SK-N-SH treated with all-trans-retinoic acid at 6 μM for 48 hours (cell line): ENCODE measurements at regions not wholly inside any gene's neighbourhood (a gene's known extent, or its start where the extent isn't known, plus 50 kb on each side); places are given as distances from the start of the nearest gene placed in this dataset.

Source experiments
- ATAC-seq: fragments of 200-7000 bp; cut with Tn5 transposase; 3 replicates; pipeline ENCODE4 v1.9.1; 2020; ENCODE audit warnings: mild to moderate bottlenecking, moderate library complexity
- BACH2 ChIP-seq: fragments of 250-450 bp; sonication (Bioruptor Pico); IDR thresholded peaks from 2 replicates; pipeline ENCODE4 v1.9.0; 2021; ENCODE audit warnings: mild to moderate bottlenecking, borderline replicate concordance
- CSDC2 ChIP-seq: fragments of 250-450 bp; sonication (Bioruptor Pico); IDR thresholded peaks from 2 replicates; pipeline ENCODE4 v1.5.0; 2020; ENCODE audit warnings: mild to moderate bottlenecking, moderate library complexity
- CSRNP3 ChIP-seq: fragments of 250-450 bp; sonication (Bioruptor Pico); IDR thresholded peaks from 2 replicates; pipeline ENCODE4 v1.5.1; 2021; ENCODE audit warnings: mild to moderate bottlenecking, moderate library complexity
- ESRRG ChIP-seq: fragments of 250-450 bp; sonication (Bioruptor Pico); IDR thresholded peaks from 2 replicates; pipeline ENCODE4 v1.6.1; 2021; ENCODE audit warnings: mild to moderate bottlenecking
- GLIS3 ChIP-seq: fragments of 250-450 bp; sonication (Bioruptor Pico); IDR thresholded peaks from 2 replicates; pipeline ENCODE4 v1.5.0; 2020; ENCODE audit warnings: mild to moderate bottlenecking, moderate library complexity
- ISL1 ChIP-seq: fragments of 250-450 bp; sonication (Bioruptor Pico); IDR thresholded peaks from 2 replicates; pipeline ENCODE4 v2.1.2; 2022; ENCODE audit warnings: mild to moderate bottlenecking, moderate library complexity
- OSR1 ChIP-seq: fragments of 250-450 bp; sonication (Bioruptor Pico); IDR thresholded peaks from 2 replicates; pipeline ENCODE4 v1.8.0; 2022; ENCODE audit warnings: moderate library complexity, mild to moderate bottlenecking, inconsistent platforms
- PATZ1 ChIP-seq: fragments of 250-450 bp; sonication (Bioruptor Pico); IDR thresholded peaks from 2 replicates; pipeline ENCODE4 v1.8.0; 2020; ENCODE audit warnings: mild to moderate bottlenecking, moderate library complexity, borderline replicate concordance
- POU6F1 ChIP-seq: fragments of 250-450 bp; sonication (Bioruptor Pico); IDR thresholded peaks from 2 replicates; pipeline ENCODE4 v1.8.0; 2021; ENCODE audit warnings: low read depth, mild to moderate bottlenecking, moderate library complexity, borderline replicate concordance
- SNAI2 ChIP-seq: fragments of 250-450 bp; sonication (Bioruptor Pico); IDR thresholded peaks from 2 replicates; pipeline ENCODE4 v1.5.0; 2020; ENCODE audit warnings: mild to moderate bottlenecking, moderate library complexity
- TCF4 ChIP-seq: fragments of 250-450 bp; sonication (Bioruptor Pico); IDR thresholded peaks from 2 replicates; pipeline ENCODE4 v1.8.0; 2021; ENCODE audit warnings: mild to moderate bottlenecking, moderate library complexity, borderline replicate concordance
- TOX ChIP-seq: fragments of 250-450 bp; sonication (Bioruptor Pico); IDR thresholded peaks from 2 replicates; pipeline ENCODE4 v1.8.0; 2021; ENCODE audit warnings: mild to moderate bottlenecking, moderate library complexity, borderline replicate concordance
- ZC3H10 ChIP-seq: fragments of 250-450 bp; sonication (Bioruptor Pico); IDR thresholded peaks from 2 replicates; pipeline ENCODE4 v1.5.1; 2021; ENCODE audit warnings: mild to moderate bottlenecking, moderate library complexity
- ZFP30 ChIP-seq: fragments of 450-650 bp; formaldehyde crosslinking; IDR thresholded peaks from 2 replicates; pipeline ENCODE4 v1.5.0; 2022; ENCODE audit warnings: mild to moderate bottlenecking, moderate library complexity
- ZNF565 ChIP-seq: fragments of 450-650 bp; formaldehyde crosslinking; conservative IDR thresholded peaks from 2 replicates; pipeline ENCODE4 v1.5.0; 2020; ENCODE audit warnings: low read depth, mild to moderate bottlenecking, moderate library complexity
- ZNF70 ChIP-seq: fragments of 450-650 bp; formaldehyde crosslinking; IDR thresholded peaks from 2 replicates; pipeline ENCODE4 v1.5.0; 2020; ENCODE audit warnings: mild to moderate bottlenecking, moderate library complexity
- ZNF8 ChIP-seq: fragments of 450-650 bp; formaldehyde crosslinking; IDR thresholded peaks from 2 replicates; pipeline ENCODE4 v1.5.0; 2020; ENCODE audit warnings: mild to moderate bottlenecking, moderate library complexity
- TF ChIP-seq, protein P1 (sequence below): fragments of 250-450 bp; sonication (Bioruptor Pico); IDR thresholded peaks from 2 replicates; pipeline ENCODE4 v1.5.0; 2020; ENCODE audit warnings: mild to moderate bottlenecking, moderate library complexity

DNA sequence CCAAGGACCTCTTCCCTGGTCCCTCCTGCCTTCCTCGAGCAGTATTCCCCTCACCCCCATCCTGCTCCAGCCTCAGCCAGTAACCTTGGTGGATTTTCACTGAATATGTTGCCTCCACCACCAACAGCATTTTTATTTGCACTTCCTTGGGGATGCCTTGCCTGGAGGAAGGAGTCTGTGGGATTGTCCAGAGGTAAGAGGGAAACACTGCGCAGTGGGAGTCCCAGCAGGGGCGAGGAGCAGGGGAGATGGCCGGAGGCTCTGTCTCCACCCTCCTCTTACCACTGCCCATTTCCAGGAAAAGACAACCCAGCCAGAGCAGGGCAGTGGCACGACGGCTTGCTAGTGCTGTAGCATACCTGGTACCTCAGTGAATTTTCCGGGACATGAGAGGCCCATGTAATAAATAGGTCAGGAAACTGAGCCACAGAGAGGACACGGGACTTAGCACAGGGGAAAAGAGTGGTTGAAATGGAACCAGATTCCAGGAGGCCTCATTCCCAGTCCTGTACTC is 388.2 kb upstream of the PODXL start:
- no peak; the same call in none of the 3 replicates for ATAC-seq
- TF ChIP-seq ZFP30 (CRISPR knock-in tag) (no peak), ESRRG (no peak), TCF4 (CRISPR knock-in tag) (no peak), GLIS3 (no peak), CSDC2 (CRISPR knock-in tag) (no peak), POU6F1 (CRISPR knock-in tag) (no peak), ZNF565 (CRISPR knock-in tag) (no peak), OSR1 (CRISPR knock-in tag) (no peak), CSRNP3 (no peak), BACH2 (CRISPR knock-in tag) (no peak), TOX (CRISPR knock-in tag) (no peak), ISL1 (CRISPR knock-in tag) (no peak), ZNF8 (CRISPR knock-in tag) (no peak), ZNF70 (no peak), SNAI2 (CRISPR knock-in tag) (no peak), PATZ1 (no peak)
- TF ChIP-seq, protein P1, sequence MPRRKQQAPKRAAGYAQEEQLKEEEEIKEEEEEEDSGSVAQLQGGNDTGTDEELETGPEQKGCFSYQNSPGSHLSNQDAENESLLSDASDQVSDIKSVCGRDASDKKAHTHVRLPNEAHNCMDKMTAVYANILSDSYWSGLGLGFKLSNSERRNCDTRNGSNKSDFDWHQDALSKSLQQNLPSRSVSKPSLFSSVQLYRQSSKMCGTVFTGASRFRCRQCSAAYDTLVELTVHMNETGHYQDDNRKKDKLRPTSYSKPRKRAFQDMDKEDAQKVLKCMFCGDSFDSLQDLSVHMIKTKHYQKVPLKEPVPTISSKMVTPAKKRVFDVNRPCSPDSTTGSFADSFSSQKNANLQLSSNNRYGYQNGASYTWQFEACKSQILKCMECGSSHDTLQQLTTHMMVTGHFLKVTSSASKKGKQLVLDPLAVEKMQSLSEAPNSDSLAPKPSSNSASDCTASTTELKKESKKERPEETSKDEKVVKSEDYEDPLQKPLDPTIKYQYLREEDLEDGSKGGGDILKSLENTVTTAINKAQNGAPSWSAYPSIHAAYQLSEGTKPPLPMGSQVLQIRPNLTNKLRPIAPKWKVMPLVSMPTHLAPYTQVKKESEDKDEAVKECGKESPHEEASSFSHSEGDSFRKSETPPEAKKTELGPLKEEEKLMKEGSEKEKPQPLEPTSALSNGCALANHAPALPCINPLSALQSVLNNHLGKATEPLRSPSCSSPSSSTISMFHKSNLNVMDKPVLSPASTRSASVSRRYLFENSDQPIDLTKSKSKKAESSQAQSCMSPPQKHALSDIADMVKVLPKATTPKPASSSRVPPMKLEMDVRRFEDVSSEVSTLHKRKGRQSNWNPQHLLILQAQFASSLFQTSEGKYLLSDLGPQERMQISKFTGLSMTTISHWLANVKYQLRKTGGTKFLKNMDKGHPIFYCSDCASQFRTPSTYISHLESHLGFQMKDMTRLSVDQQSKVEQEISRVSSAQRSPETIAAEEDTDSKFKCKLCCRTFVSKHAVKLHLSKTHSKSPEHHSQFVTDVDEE (CRISPR knock-in tag), result no peak

- TF ChIP-seq CSRNP3, result no peak
- TF ChIP-seq, protein P1 (CRISPR knock-in tag), result no peak
- TF ChIP-seq GLIS3, result no peak
- TF ChIP-seq ZC3H10 (CRISPR knock-in tag), result no peak
- TF ChIP-seq POU6F1 (CRISPR knock-in tag), result no peak
- no peak for TF ChIP-seq ZNF8 (CRISPR knock-in tag)
- ATAC-seq, result no peak
Observed at GRCh38 chr7:131943646-131944045, 387.2 kb upstream of the PODXL start.
